Fibroblast of peridontal ligament (primary cell): ENCODE measurements at regions not wholly inside any gene's neighbourhood (a gene's known extent, or its start where the extent isn't known, plus 50 kb on each side); places are given as distances from the start of the nearest gene placed in this dataset.

ENCODE experiments used
- DNase-seq: peaks from one replicate; pipeline ENCODE4 v3.0.0-alpha.2; 2010; ENCODE audit errors: extremely low read depth

- DNase-seq, result no peak
These were observed 569.1 kb downstream of the NPHP4 start for GRCh38 chr1:5423109-5423508.

GRCh38 chr1:5419501-5419900 is 572.7 kb downstream of the NPHP4 start:
- no peak for DNase-seq

GRCh38 chr1:5416518-5416917 is 575.7 kb downstream of the NPHP4 start:
- DNase-seq, result no peak

GRCh38 chr1:5415606-5416005 is 576.6 kb downstream of the NPHP4 start:
- DNase-seq, result no peak

- DNase-seq, result no peak
These were observed 581.6 kb downstream of the NPHP4 start for GRCh38 chr1:5410652-5411051.

GRCh38 chr1:5408401-5408800 is 583.8 kb downstream of the NPHP4 start:
- DNase-seq, result no peak

- no peak for DNase-seq
These were observed 587.0 kb downstream of the NPHP4 start for GRCh38 chr1:5405263-5405662.

- DNase-seq, result no peak
These were observed 587.6 kb downstream of the NPHP4 start for GRCh38 chr1:5404412-5405203.

GRCh38 chr1:5403935-5404334 is 588.3 kb downstream of the NPHP4 start:
- DNase-seq, result no peak

- no peak for DNase-seq
These were observed 589.6 kb downstream of the NPHP4 start for GRCh38 chr1:5402618-5403017.

- no peak for DNase-seq
These were observed 592.5 kb downstream of the NPHP4 start for GRCh38 chr1:5399771-5400170.

- no peak for DNase-seq
These were observed 595.6 kb downstream of the NPHP4 start for GRCh38 chr1:5396593-5396992.

- no peak for DNase-seq
These were observed 598.1 kb downstream of the NPHP4 start for GRCh38 chr1:5394111-5394510.

- DNase-seq, result no peak
These were observed 598.6 kb downstream of the NPHP4 start for GRCh38 chr1:5393603-5394002.

- DNase-seq, result no peak
These were observed 599.1 kb downstream of the NPHP4 start for GRCh38 chr1:5393146-5393545.

GRCh38 chr1:5391725-5392124 is 600.5 kb downstream of the NPHP4 start:
- DNase-seq, result no peak

GRCh38 chr1:5390504-5390903 is 601.7 kb downstream of the NPHP4 start:
- no peak for DNase-seq

GRCh38 chr1:5389101-5389885 is 602.9 kb downstream of the NPHP4 start:
- no peak for DNase-seq

GRCh38 chr1:5388622-5389021 is 603.6 kb downstream of the NPHP4 start:
- DNase-seq, result no peak

GRCh38 chr1:5386371-5386770 is 605.9 kb downstream of the NPHP4 start:
- no peak for DNase-seq

- no peak for DNase-seq
These were observed 606.3 kb downstream of the NPHP4 start for GRCh38 chr1:5385956-5386355.

GRCh38 chr1:5385096-5385799 is 607.0 kb downstream of the NPHP4 start:
- DNase-seq, result no peak

GRCh38 chr1:5381491-5381890 is 610.7 kb downstream of the NPHP4 start:
- DNase-seq, result no peak
